SK-N-SH (cell line): ENCODE measurements at regions not wholly inside any gene's neighbourhood (a gene's known extent, or its start where the extent isn't known, plus 50 kb on each side); places are given as distances from the start of the nearest gene placed in this dataset.

Experiments used
- CTCF ChIA-PET: fragments of 300-600, 350-600 bp; formaldehyde crosslinking; extraction: SDS; loops from one replicate; lab custom pipeline; 2021; lab: Yijun Ruan, JAX
- POLR2A ChIA-PET: fragments of 350-600 bp; sonication (Branson Sonifier 250); formaldehyde crosslinking; extraction: SDS; loops from one replicate; lab custom pipeline; 2020; ENCODE audit warnings: antibody characterized with exemption, inconsistent platforms; lab: Yijun Ruan, JAX
- DNase-seq: peaks from one replicate; pipeline ENCODE4 v3.0.0; 2012
- H2AFZ ChIP-seq: fragments of 200-600 bp; sonication (generic); 2 replicates; pipeline ENCODE4 v1.8.1; 2016; ENCODE audit warnings: antibody characterized with exemption, mild to moderate bottlenecking, low read depth
- H3F3A ChIP-seq: fragments of 200-600 bp; sonication (generic); replicated peaks from 2 replicates; pipeline ENCODE3; 2016; ENCODE audit warnings: antibody characterized with exemption, mild to moderate bottlenecking; ENCODE audit not compliant: insufficient read depth
- H3K27ac ChIP-seq, 2 experiments: fragments of 200-500 bp in 1 of 2; fragments of 200-600 bp in 1 of 2; sonication (Bioruptor generic) in 1 of 2; sonication (generic), shearing (Covaris generic) in 1 of 2; 2 replicates each; pipeline versions ENCODE4 v1.5.1 to v1.6.1; 2014 to 2016; ENCODE audit warnings: low read depth in 2 of 2, inconsistent platforms in 1 of 2, low read length in 1 of 2, mild to moderate bottlenecking in 1 of 2, mixed read lengths in 1 of 2
- H3K27me3 ChIP-seq: fragments of 200-600 bp; sonication (generic), shearing (Covaris generic); 2 replicates; pipeline ENCODE4 v1.6.1; 2016; ENCODE audit warnings: mixed run types; ENCODE audit not compliant: insufficient read depth
- H3K36me3 ChIP-seq, 2 experiments: fragments of 200-500 bp in 1 of 2; fragments of 200-600 bp in 1 of 2; sonication (Bioruptor generic) in 1 of 2; sonication (generic) in 1 of 2; replicated peaks in 1 of 2; 2 replicates each; pipeline versions ENCODE3 to v1.5.1; 2014 to 2016; ENCODE audit warnings: low read length in 1 of 2, mild to moderate bottlenecking in 1 of 2; ENCODE audit not compliant: insufficient read depth in 2 of 2, control insufficient read depth in 1 of 2
- H3K4me1 ChIP-seq, 2 experiments: fragments of 200-500 bp in 1 of 2; fragments of 200-600 bp in 1 of 2; sonication (Bioruptor generic) in 1 of 2; sonication (generic), shearing (Covaris generic) in 1 of 2; 2 replicates each; pipeline versions ENCODE4 v1.5.1 to v1.6.1; 2014 to 2016; ENCODE audit warnings: low read depth in 1 of 2, low read length in 1 of 2, mixed run types in 1 of 2; ENCODE audit not compliant: insufficient read depth in 2 of 2, control insufficient read depth in 1 of 2
- H3K4me2 ChIP-seq: fragments of 200-600 bp; sonication (generic), shearing (Covaris generic); 2 replicates; pipeline ENCODE4 v1.6.1; 2017; ENCODE audit warnings: mixed run types
- H3K4me3 ChIP-seq, 2 experiments: fragments of 200-500 bp in 1 of 2; fragments of 200-600 bp in 1 of 2; sonication (Bioruptor generic) in 1 of 2; sonication (generic), shearing (Covaris generic) in 1 of 2; 2 replicates each; pipeline versions ENCODE4 v1.5.1 to v1.8.1; 2014 to 2016; ENCODE audit warnings: low read depth in 2 of 2, inconsistent platforms in 1 of 2, low read length in 1 of 2, mild to moderate bottlenecking in 1 of 2, mixed read lengths in 1 of 2, moderate library complexity in 1 of 2
- H3K79me2 ChIP-seq: fragments of 200-600 bp; sonication (generic); 2 replicates; pipeline ENCODE4 v1.8.1; 2017; ENCODE audit warnings: mild to moderate bottlenecking; ENCODE audit not compliant: insufficient read depth
- H3K9ac ChIP-seq: fragments of 200-600 bp; sonication (generic); 2 replicates; pipeline ENCODE4 v1.6.1; 2017; ENCODE audit warnings: mixed run types
- H3K9me2 ChIP-seq: fragments of 200-600 bp; sonication (generic); 2 replicates; pipeline ENCODE4 v1.6.1; 2017; ENCODE audit warnings: mixed run types
- H3K9me3 ChIP-seq: fragments of 200-600 bp; sonication (generic); 2 replicates; pipeline ENCODE4 v1.6.1; 2017; ENCODE audit warnings: mixed run types, mild to moderate bottlenecking, moderate library complexity
- H4K20me1 ChIP-seq: fragments of 200-600 bp; sonication (generic); 2 replicates; pipeline ENCODE4 v1.6.1; 2017; ENCODE audit warnings: mild to moderate bottlenecking, mixed run types; ENCODE audit not compliant: insufficient read depth
- CTCF ChIP-seq: fragments of 200-600 bp; sonication (generic); IDR thresholded peaks from 2 replicates; pipeline ENCODE4 v1.6.1; 2017; ENCODE audit warnings: antibody characterized with exemption, mild to moderate bottlenecking, moderate library complexity
- EP300 ChIP-seq, 2 experiments: IDR thresholded peaks; 2 replicates each; pipeline versions ENCODE4 v1.4.0 to v1.6.1; 2012; ENCODE audit warnings: borderline replicate concordance in 1 of 2, low read depth in 1 of 2, low read length in 1 of 2
- FOXJ3 ChIP-seq: sonication (generic); formaldehyde crosslinking; IDR thresholded peaks from 2 replicates; pipeline ENCODE4 v1.5.1; 2020; ENCODE audit warnings: mild to moderate bottlenecking, missing genetic modification reagents
- FOXM1 ChIP-seq: IDR thresholded peaks from 2 replicates; pipeline ENCODE4 v1.4.0; 2012; ENCODE audit warnings: low read depth, mild to moderate bottlenecking
- JUND ChIP-seq: IDR thresholded peaks from 2 replicates; pipeline ENCODE4 v1.4.0; 2012
- MAX ChIP-seq: IDR thresholded peaks from 2 replicates; pipeline ENCODE4 v1.4.0; 2012; ENCODE audit warnings: low read depth
- MEF2A ChIP-seq: IDR thresholded peaks from 2 replicates; pipeline ENCODE4 v1.4.0; 2012; ENCODE audit warnings: low read depth, borderline replicate concordance
- MXI1 ChIP-seq: IDR thresholded peaks from 2 replicates; pipeline ENCODE4 v1.6.1; 2012; ENCODE audit warnings: mild to moderate bottlenecking, low read depth, low read length, improper control_type of control experiment
- NFIC ChIP-seq: IDR thresholded peaks from 2 replicates; pipeline ENCODE4 v1.4.0; 2012; ENCODE audit warnings: borderline replicate concordance
- PBX3 ChIP-seq: IDR thresholded peaks from 2 replicates; pipeline ENCODE4; 2012
- REST ChIP-seq: IDR thresholded peaks from 2 replicates; pipeline ENCODE4 v1.6.1; 2012; ENCODE audit warnings: mild to moderate bottlenecking, low read depth, low read length, moderate library complexity
- RXRA ChIP-seq: IDR thresholded peaks from 2 replicates; pipeline ENCODE4 v1.4.0; 2012; ENCODE audit warnings: low read depth, mild to moderate bottlenecking, borderline replicate concordance
- SIN3A ChIP-seq: IDR thresholded peaks from 2 replicates; pipeline ENCODE4 v1.6.1; 2012; ENCODE audit warnings: low read depth, mild to moderate bottlenecking, low read length, moderate library complexity, borderline replicate concordance
- SMC3 ChIP-seq: IDR thresholded peaks from 2 replicates; pipeline ENCODE4 v1.6.1; 2012; ENCODE audit warnings: low read depth, low read length, improper control_type of control experiment
- TAF1 ChIP-seq: IDR thresholded peaks from 2 replicates; pipeline ENCODE4 v1.6.1; 2012; ENCODE audit warnings: low read depth, mild to moderate bottlenecking, low read length, moderate library complexity, borderline replicate concordance
- TCF12 ChIP-seq: IDR thresholded peaks from 2 replicates; pipeline ENCODE4 v1.4.0; 2012
- TEAD4 ChIP-seq: IDR thresholded peaks from 2 replicates; pipeline ENCODE4 v1.4.0; 2012; ENCODE audit warnings: mild to moderate bottlenecking, borderline replicate concordance; ENCODE audit not compliant: insufficient read depth
- USF1 ChIP-seq: IDR thresholded peaks from 2 replicates; pipeline ENCODE4 v1.4.0; 2012; ENCODE audit warnings: low read depth, borderline replicate concordance
- YY1 ChIP-seq: IDR thresholded peaks from 2 replicates; pipeline ENCODE4 v1.4.0; 2012; ENCODE audit warnings: low read depth, mild to moderate bottlenecking
- ZBTB33 ChIP-seq: IDR thresholded peaks from 2 replicates; pipeline ENCODE4 v1.4.0; 2012; ENCODE audit warnings: low read depth, borderline replicate concordance
- WGBS: methylation state at CpG from one replicate; pipeline ENCODE4 v1.1.6; 2017; ENCODE audit warnings: low lambda C conversion rate; 5-methylcytosine and 5-hydroxymethylcytosine counted together

GRCh38 chr18:60804415-60804814 lies 431.8 kb upstream of the MC4R start (continued):
- TF ChIP-seq SIN3A: no peak
- no peak for TF ChIP-seq FOXM1
- no peak for TF ChIP-seq USF1
- no peak for TF ChIP-seq EP300 (IDR thresholded peaks at IDR 0.05; ENCODE audit: borderline replicate concordance in 1 of 2, low read depth in 1 of 2, low read length in 1 of 2)
- no peak for TF ChIP-seq RXRA
- no peak for TF ChIP-seq TAF1
- no peak for TF ChIP-seq MAX
- TF ChIP-seq CTCF: no peak
- no peak for TF ChIP-seq FOXJ3 (CRISPR knock-in tag)
- TF ChIP-seq ZBTB33: no peak
- no peak for TF ChIP-seq SMC3
- TF ChIP-seq TEAD4: no peak
- TF ChIP-seq TCF12: no peak

GRCh38 chr18:60809937-60810336 lies 437.4 kb upstream of the MC4R start:
- H3K4me3 ChIP-seq: no peak overlapping the region
- WGBS: 60% methylated on average over 2 of the region's 2 CpGs
- H3K9me2 ChIP-seq: no peaks in the 10 kb centered on the region
- POLR2A ChIA-PET: no interaction called here
- H4K20me1 ChIP-seq: no peaks in the 10 kb centered on the region
- H3K27me3 ChIP-seq: no peaks in the 10 kb centered on the region
- no peak for TF ChIP-seq EP300 (IDR thresholded peaks at IDR 0.05; ENCODE audit: borderline replicate concordance in 1 of 2, low read depth in 1 of 2, low read length in 1 of 2)
- TF ChIP-seq JUND: no peak
- TF ChIP-seq MEF2A: no peak
- no peak for TF ChIP-seq MXI1
- no peak for TF ChIP-seq SMC3
- no peak for TF ChIP-seq PBX3
- TF ChIP-seq ZBTB33: no peak
- TF ChIP-seq REST: no peak
- no peak for TF ChIP-seq FOXM1
- no peak for TF ChIP-seq YY1
- no peak for TF ChIP-seq NFIC
- TF ChIP-seq, all 33 proteins: peak for 0
- no peak overlapping the region for H3K4me2 ChIP-seq
- DNase-seq: no peak
- no peak overlapping the region for H3K9ac ChIP-seq
- no peaks in the 10 kb centered on the region for H3K79me2 ChIP-seq
- H3F3A ChIP-seq: no peaks in the 10 kb centered on the region
- no peaks in the 10 kb centered on the region for H3K4me1 ChIP-seq
- no peaks in the 10 kb centered on the region for H3K36me3 ChIP-seq
- CTCF ChIA-PET: interaction anchor here (0.7 to 7.3 kb wide), 5 partner anchors 11 to 693 kb away, joined by 3 to 116 read pairs (median 5); no protein-coding TSS in a partner anchor
- H3K27ac ChIP-seq: no peak overlapping the region
- H3K9me3 ChIP-seq: no peaks in the 10 kb centered on the region
- H2AFZ ChIP-seq: no peak overlapping the region
